ENCODE measurements at regions not wholly inside any gene's neighbourhood (a gene's known extent, or its start where the extent isn't known, plus 50 kb on each side); places are given as distances from the start of the nearest gene placed in this dataset.

GRCh38 chr17:34113089-34113488, 142.0 kb upstream of the CCL2 start:
- TF ChIP-seq, protein P1, sequence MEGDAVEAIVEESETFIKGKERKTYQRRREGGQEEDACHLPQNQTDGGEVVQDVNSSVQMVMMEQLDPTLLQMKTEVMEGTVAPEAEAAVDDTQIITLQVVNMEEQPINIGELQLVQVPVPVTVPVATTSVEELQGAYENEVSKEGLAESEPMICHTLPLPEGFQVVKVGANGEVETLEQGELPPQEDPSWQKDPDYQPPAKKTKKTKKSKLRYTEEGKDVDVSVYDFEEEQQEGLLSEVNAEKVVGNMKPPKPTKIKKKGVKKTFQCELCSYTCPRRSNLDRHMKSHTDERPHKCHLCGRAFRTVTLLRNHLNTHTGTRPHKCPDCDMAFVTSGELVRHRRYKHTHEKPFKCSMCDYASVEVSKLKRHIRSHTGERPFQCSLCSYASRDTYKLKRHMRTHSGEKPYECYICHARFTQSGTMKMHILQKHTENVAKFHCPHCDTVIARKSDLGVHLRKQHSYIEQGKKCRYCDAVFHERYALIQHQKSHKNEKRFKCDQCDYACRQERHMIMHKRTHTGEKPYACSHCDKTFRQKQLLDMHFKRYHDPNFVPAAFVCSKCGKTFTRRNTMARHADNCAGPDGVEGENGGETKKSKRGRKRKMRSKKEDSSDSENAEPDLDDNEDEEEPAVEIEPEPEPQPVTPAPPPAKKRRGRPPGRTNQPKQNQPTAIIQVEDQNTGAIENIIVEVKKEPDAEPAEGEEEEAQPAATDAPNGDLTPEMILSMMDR (IDR thresholded peaks at IDR 0.05): no peak
- no peak for TF ChIP-seq EZH2 (IDR thresholded peaks at IDR 0.05; ENCODE audit: borderline replicate concordance, insufficient read depth, low read depth, low read length, poor library complexity, severe bottlenecking)
